HG02588 (cell line): ENCODE measurements at regions not wholly inside any gene's neighbourhood (a gene's known extent, or its start where the extent isn't known, plus 50 kb on each side); places are given as distances from the start of the nearest gene placed in this dataset.
"Not testable (repeated sequence)": the region's sequence is repeated elsewhere in the genome, so short reads cannot be mapped to it uniquely, and the experiment has no call there.

Source experiments
- ATAC-seq: cut with Tn5 transposase; IDR thresholded peaks from one replicate; pipeline ENCODE4 v1.9.1; 2021; ENCODE audit warnings: mild to moderate bottlenecking, moderate library complexity; ENCODE audit not compliant: unreplicated experiment

DNA sequence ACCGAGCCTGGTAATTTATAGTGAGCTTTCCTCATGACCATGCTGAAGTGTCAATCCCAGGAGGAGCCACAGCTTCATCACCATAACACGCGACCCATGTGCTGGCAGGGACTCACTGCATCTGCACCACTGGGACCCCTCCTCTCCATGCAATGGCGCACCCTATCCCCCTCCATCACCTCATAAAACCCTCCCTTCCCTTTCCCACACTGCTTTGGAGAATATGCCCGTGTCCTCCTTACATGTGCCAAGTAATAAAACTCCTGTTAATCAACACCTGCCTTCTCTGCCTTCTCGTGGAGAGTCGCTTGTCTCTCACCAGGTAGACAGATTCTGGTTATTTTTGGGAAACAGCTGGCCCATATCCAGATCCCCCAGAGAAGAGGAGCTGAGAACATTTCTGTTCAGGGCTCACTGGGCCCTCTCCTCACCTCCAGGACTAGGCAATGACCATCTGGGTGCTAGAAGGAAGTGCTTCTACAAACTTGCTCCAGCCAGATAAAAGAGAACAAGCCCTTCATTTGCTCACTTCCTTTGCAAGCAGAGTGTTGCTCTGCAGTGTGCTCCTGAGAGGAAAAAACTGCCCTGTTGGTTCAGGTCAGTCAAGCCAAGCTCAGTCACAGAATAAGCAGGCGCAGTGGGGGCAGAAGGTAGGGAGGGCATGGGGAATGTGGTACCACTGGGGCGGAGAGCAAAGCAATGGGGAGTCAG lies 894.3 kb downstream of the UQCRFS1 start:
- no peak for ATAC-seq

DNA sequence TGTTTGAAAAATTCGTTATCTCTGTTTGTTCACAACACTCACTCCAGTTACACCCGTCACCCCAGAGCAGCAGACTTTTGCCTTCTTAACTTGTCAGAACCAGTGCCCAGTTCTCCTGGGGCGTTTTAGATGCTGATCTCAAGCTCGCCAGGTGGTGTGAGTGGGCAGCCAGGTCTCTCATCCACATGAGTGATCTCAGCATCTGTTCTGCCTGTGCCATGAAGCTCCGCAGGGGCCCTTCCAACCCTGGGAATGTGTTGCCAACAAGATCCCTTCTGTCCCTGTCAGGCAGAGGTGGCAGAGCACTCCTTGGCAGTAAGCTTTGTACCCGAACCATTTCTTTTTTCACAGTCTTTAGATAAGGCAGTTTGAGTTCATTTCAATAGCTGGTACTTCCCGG lies 896.5 kb downstream of the UQCRFS1 start:
- no peak for ATAC-seq

DNA sequence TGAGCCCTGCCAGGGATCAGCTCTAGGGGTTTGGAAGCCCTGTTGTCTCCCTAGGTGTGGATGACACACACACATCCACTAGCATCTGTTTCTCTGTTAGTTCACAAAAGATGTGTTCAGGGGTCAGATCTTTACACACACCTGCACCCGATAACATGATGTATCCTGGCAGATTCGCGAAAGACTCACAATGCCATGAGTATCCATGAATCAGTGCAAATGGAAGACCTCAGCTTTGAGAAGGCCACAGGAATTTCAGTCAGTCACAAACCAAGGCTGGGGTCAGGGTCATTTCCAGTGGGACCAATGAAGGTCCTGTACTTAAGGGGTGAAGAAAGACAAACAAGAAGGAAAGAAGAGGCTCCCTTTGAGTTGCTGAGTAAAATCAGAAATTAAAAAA lies 898.2 kb downstream of the UQCRFS1 start:
- ATAC-seq: no peak

DNA sequence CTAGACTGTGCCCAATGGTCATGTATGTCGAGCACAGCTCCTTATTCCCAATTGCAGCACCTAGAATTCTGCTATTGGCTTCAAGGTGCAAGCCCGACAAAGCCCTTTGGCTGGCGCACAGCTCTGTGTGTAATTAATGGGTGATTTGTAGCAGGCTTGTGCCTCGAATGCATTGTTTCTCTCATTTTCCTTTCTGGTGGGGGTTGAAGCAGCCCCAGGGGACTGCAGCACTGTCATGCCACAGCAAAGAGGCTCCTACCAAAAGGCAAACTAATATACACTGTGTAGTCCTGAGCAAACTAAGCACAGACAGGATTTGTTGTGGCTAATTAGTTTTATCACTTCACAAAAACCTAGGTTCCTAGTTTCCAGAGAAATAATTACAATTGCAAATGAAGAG lies 898.7 kb downstream of the UQCRFS1 start:
- ATAC-seq: no peak

DNA sequence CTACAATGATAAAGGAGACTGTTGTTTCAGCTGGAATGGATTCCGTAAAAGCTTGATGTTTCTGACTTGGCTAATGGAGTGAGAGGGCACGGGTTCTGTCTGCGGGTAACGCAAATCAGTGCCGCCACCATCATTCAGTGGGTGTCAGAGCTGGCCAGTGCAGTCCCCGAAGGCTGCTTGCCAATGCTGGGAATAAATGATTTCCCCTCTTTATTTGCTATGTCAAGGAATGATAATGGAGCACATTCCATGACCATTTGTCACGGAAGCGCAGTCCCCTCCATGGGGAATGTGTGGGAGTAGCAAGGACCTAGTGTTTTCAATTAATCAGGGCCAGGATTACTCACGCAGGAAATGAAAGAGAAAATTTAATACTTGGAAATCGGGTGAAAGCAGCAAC lies 899.3 kb downstream of the UQCRFS1 start:
- ATAC-seq: no peak

DNA sequence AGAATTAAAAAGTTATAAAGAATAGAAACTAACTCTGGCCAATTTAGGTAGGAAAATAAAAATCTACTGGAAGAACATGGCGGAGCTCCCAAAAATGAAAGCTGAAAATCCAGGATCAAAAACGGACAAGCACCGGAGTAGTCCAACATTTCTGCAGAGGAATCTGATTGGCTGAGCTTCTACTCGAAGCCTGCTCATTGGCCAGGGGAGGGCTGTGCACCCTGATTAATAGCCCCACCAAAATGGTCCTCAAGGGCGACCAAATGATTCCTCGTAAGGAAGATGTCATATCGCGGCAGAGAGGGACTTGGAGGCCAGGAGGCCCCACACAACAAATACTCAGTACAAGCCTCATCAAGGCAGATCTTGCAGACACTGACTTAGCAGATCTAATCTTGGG lies 900.7 kb downstream of the UQCRFS1 start:
- no peak for ATAC-seq

DNA sequence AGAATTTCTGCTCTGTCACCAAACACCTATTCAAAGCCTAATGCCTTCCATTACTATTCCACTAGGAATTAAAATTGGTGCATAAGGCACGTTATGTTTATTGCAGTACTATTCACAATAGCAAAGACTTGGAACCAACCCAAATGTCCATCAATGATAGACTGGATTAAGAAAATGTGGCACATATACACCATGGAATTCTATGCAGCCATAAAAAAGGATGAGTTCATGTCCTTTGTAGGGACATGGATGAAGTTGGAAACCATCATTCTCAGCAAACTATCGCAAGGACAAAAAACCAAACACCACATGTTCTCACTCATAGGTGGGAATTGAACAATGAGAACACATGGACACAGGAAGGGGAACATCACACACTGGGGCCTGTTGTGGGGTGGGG lies 902.1 kb downstream of the UQCRFS1 start:
- not testable (repeated sequence) for ATAC-seq

DNA sequence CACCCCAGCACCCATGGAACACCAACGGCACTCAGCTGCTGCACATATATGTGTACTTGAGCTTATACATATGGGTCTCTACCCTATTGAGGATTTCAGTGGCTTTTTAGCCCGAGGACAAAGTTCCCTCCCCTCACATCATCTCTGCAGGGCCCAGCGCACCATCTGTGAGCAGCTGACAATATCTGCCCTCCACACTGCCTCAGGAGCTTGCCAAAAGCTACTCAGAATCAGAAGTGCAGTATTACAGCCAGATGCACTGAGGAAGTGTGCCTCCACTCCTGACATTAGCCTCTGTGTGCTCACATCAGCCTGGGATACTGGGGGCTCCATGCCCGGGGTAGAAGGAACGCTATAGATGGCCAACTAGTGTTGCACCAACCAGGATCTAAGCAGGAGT lies 903.9 kb downstream of the UQCRFS1 start:
- ATAC-seq: no peak

DNA sequence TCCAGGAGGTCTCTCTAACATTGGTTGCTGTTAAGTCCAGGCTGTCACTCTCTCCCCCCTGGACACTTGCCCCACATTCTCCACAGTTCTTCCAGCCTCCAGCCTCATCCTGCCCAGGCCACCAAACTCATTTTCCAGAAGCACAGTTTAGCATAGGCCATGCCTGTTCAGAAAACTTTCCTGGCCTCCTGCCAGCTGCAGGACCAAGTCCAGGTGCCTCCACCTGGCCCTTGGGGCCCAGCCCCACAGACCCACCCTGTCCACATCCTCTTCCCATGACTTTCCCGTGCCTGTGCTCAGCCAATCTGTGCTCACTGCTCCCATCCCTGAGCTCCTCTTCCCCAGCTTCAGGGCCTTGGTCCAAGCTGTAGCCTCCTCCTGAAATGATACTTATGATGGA lies 905.0 kb downstream of the UQCRFS1 start:
- no peak for ATAC-seq

DNA sequence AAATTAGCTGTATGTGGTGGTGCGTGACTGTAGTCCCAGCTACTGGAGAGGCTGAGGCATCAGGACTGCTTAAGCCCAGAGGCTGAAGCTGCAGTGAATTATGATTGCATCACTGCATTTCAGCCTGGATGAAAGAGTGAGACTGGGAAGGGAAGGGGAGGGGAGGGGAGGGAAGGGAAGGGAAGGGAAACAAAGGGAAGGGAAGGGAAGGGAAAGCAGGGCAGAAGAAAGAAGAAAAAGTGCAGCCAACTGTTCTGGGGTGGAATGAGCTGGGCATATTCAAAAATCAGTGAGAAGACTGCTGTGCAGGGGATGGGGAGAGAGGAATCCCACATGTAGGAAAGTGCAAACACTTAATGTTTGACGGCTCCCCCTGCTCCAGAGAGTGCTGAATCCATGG lies 905.5 kb downstream of the UQCRFS1 start:
- ATAC-seq: no peak

DNA sequence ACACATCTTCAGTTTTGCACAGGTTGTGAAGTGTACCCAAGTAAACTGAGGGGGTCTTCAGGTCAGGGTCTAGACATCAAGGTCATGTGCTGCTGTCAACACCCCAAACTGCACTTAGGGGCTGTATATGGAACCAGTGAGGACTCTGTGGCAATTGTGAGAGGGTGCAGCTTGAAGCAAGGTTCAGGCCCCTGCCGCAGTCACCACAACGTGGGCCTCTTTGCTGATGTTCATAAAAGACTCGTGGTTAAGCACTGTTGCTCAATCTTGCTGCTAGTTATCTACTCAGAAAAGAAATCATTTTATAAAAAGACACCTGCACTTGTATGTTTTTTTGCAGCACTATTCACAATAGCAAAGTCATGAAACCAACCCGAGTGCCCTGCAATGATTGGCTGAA lies 907.4 kb downstream of the UQCRFS1 start:
- ATAC-seq: no peak

DNA sequence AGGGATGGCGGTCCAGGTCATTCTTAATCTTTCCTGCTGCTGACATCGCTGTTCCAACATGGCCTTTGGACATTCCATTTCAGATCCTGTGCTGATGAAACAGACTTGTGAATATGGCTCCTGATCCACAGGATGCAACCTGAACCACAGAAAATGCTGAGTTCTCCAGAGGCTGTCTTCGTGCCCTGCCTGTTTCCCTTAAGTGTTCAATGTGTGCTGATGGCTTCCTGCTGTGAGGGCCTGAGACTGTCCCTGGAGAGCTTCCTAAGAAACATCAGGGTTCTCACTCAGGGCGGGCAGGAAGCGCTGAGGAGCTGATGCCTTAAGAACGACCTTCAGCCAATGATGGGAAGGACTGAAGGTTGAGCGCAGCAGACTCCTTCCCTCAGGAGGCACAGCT lies 909.4 kb downstream of the UQCRFS1 start:
- ATAC-seq: no peak

DNA sequence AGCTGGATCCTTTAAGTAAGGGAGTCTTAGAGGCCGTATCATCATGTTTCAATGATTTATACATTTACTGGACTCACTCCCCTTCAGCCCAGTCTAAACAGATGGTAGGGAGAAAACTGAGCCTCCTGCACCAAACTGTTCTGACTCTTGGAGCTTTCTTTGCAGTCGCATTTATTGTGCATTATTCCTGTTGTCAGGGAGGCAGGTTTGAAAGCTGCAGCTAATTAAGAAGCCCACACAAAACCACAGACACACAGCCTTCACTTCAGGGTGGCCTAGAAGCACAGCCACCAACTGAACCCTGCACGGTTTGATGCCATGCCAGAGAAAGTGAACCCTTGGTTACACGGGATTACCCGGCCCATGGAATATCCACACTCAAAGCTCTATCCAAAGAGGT lies 911.0 kb downstream of the UQCRFS1 start:
- no peak for ATAC-seq

DNA sequence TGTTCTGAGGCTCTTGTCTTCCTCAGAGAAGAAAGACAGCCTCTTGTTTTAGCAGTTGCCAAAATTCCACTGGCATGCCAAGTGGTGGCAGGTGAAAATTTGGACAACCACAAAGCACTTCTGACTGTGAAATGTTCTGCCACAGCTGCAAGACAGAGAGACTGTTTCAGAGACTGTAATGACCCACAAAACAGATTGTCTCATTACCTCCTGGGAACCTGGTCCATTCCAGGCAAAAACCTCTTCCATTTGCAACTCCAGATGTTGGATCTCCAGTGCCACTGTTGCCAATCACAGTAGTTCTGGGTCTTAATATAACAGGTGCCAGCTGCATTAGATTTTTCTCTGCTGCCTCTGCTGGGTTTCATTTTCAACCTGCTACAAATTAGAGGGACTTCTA lies 911.5 kb downstream of the UQCRFS1 start:
- ATAC-seq: no peak

DNA sequence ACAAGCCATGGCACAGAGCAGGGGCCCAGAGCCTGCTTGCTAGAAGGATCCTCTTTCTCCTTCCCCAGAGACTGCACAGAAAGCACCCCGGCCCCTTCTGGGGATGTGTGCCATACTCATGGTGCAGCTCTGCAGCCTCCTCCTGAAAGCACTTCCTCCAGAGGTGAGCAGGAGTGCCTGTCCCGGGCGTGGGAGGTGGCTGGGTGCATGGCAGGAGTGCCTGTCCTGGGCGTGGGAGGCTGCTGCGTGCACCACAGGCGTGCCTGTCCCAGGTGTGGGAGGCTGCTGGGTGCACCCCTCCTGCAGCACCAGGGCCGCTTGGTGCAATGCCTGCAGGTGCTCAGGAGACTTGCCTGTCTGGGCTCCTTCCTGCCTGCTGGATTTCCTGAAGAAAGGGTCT lies 913.3 kb downstream of the UQCRFS1 start:
- ATAC-seq: no peak

DNA sequence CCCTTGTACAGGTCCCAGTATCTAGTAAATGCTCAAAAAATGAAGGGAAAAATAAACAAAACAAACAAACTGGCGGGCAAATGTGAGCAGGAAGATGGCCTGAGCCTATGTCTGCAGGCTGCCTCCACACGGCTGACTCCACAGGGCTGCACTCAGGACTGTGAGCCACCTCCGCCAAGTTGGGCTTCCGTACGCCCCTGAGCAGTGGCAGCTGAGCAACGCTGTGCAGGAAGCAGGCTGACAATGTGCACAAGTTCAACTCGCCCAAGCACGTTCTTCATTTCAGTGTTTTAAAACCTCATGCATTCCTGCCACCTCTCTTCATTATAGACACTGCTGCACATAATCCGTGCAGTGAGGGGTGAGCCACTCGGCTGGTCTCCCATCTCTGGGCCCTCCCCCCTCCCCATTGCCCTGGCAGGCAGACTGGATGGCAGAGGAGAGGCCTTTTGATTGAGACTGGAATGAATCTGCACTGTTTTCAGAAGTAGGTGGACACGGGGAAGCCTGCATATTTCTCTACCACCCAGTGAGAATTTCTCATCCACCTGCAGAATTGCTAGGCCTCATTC lies 915.3 kb downstream of the UQCRFS1 start:
- no peak for ATAC-seq

DNA sequence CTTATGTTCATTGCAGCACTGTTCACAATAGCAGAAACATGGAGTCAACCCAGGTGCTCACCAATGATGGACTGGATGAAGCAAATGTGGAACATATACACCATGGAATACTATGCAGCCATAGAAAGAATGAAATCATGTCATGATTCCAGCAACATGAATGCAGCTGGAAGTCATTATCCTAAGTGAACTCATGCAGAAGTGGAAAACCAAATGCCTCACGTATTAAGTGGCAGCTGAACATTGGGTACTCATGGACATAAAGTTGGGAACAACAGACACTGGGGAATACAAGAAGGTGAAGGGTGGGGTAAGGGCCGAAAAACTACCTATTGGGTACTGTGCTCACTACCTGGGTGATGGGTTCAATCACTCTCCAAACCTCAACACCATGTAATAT lies 915.9 kb downstream of the UQCRFS1 start:
- ATAC-seq: no peak

DNA sequence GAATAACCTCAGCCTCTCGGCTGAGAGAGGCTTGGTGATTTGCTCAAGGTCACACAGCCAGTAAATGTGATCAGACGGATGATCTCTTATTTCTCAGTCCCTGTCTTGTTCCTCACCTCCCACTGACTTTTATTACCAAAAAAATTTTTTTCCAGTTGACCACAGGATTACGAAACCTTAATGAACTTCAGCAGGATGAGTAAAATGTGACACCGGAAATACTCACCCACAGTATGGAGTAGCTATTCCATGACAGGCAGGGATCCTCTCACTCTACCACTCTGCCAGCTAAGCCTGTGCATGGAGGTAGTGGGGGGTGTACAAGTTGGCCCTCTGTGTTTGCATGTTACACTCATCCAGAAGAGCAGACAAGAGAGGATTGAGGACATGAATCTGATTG lies 916.4 kb downstream of the UQCRFS1 start:
- ATAC-seq: no peak

DNA sequence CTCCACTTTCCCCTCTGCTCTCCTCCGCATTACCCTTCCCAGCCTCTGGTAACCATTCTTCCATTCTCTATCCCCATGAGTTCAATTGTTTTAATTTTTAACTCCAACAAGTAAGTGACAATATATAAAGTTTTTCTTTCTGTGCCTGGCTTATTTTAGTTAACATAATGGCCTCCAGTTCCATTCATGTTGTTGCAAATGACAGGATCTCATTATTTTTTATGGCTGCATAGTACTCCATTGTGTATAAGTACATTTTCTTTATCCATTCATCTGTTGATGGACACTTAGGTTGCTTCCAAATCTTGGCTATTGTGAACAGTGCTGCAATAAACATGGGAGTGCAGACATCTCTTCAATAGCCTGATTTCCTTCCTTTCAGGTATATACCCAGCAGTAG lies 918.0 kb downstream of the UQCRFS1 start:
- ATAC-seq: not testable (repeated sequence)

DNA sequence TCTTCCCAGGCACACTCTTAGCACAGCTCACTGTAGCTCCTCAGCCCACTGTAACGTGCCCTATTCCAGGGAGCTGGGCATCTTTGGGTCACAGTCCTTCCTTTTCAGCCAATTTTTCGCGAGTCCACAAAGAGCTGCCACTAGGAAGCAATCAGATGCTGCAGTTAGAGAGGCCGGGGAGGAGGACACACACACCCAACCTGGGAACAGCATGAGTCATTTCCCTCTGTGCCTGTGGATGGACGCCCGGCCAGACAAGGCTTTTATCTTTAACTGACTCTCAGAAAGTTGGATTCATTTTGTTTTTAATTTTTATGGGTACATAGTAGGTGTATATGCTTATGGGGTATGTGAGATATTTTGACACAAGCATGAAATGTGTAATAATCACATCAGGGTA lies 918.6 kb downstream of the UQCRFS1 start:
- no peak for ATAC-seq

DNA sequence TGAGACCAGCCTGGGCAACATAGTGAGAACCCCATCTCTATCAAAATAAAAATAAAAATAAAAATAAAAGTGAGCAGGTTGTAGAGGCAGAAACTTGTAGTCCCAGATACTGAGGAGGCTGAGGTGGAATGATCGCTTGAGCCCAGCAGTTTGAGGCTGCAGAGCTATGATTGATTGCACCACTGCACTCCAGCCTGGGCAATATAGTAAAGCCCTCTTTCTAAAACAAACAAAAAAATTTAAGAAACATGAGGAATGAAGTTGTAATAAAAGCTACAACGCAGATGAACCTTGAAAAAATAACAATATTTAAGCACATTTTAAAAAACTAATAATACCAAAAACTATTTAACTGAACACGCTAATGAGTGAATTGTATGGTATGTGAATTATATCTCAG lies 919.3 kb downstream of the UQCRFS1 start:
- no peak for ATAC-seq

DNA sequence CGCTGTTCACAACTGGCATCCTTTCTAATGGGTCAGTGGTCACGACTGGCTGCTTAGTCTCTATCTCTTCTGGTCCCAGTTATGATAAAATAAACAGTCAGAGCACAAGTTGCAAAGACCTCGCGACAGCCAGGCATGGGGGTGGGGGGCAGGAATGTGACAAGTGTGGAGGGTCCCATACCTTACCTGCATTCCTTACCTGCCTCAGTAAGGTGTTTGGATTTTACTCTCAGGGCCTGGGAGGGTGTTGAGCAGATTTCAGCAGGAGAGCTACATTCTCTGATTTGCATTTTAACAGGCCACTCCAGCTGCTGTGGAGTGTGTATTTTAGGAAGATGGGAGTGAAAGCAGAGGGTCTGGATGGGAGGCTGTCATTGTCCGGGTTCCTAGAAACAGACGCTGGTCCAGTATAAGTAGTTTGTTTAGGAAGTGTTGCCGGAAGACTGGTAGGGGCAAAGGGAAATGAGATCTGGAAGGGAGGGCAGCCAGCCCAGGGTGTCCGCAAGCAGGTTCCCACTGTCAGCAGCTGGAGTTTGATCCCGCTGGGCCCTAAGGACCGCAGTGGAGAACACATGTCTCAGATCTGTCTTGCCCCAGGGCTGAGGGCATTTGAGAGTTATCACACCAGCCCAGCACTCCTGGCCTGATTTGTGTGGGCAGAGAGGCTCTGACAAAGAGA lies 920.0 kb downstream of the UQCRFS1 start:
- ATAC-seq: no peak

DNA sequence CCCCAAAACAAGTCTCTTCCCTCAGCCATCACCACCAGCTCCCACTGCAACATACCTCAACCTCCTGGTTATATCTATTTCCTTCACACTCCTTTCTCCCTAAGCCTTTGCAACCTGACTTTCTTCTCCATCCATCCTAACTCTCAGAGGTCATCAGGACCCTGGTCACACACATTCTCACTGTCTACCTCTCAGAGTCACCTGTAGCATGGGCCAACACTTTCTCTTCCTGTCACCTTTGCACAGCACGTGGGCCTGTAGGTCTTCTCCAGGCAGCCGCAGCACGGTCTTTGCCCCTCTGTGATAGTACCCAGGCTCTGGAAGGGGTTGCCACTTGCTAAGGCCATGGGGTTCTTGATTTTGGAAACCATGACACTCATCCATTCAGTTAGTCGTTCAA lies 921.1 kb downstream of the UQCRFS1 start:
- ATAC-seq: no peak
